ENCODE measurements at regions not wholly inside any gene's neighbourhood (a gene's known extent, or its start where the extent isn't known, plus 50 kb on each side); places are given as distances from the start of the nearest gene placed in this dataset.

DNA sequence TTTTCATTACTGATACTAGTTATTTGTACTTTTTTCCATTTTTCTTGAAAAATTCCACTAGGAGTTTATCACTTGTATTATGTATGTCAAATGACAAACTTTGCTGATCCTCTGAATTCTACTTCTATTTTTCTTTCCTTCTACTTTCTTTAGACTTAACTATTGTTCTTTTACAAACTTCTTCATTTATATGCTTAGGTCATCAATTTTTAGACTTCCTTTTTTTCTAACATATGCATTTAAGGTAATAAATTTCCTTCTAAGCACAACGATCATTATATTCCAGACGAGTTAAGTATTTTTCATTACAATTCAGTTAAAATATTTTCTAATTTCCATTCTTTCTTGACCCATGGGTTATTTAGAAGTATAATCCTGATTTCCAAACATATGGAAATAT lies 240.8 kb downstream of the NHLRC3 start:
- H3K36me3 ChIP-seq (ENCODE audit: control insufficient read depth in 2 of 3, insufficient read depth in 3 of 3, low read length in 3 of 3): no peaks in the 10 kb centered on the region
- no peaks in the 10 kb centered on the region for H3K27me3 ChIP-seq (ENCODE audit: control insufficient read depth, insufficient read depth, low read length)
- intact Hi-C loops (cut with DNase I): no loop called here
- H3K27ac ChIP-seq (ENCODE audit: low read depth in 2 of 2, low read length in 2 of 2): no peak overlapping the region
- H3K9me3 ChIP-seq (ENCODE audit: control insufficient read depth in 2 of 3, insufficient read depth in 1 of 3, low read length in 3 of 3): no peaks in the 10 kb centered on the region
- no peak overlapping the region for H3K9ac ChIP-seq (ENCODE audit: low read length in 3 of 3)
- H3K4me1 ChIP-seq (ENCODE audit: control insufficient read depth in 2 of 3, insufficient read depth in 2 of 3, low read depth in 1 of 3, low read length in 3 of 3): no peaks in the 10 kb centered on the region
- FAIRE-seq (peak; percentile 25), DNase-seq (no peak)
- TF ChIP-seq, protein P1, sequence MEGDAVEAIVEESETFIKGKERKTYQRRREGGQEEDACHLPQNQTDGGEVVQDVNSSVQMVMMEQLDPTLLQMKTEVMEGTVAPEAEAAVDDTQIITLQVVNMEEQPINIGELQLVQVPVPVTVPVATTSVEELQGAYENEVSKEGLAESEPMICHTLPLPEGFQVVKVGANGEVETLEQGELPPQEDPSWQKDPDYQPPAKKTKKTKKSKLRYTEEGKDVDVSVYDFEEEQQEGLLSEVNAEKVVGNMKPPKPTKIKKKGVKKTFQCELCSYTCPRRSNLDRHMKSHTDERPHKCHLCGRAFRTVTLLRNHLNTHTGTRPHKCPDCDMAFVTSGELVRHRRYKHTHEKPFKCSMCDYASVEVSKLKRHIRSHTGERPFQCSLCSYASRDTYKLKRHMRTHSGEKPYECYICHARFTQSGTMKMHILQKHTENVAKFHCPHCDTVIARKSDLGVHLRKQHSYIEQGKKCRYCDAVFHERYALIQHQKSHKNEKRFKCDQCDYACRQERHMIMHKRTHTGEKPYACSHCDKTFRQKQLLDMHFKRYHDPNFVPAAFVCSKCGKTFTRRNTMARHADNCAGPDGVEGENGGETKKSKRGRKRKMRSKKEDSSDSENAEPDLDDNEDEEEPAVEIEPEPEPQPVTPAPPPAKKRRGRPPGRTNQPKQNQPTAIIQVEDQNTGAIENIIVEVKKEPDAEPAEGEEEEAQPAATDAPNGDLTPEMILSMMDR (IDR thresholded peaks at IDR 0.05; ENCODE audit: borderline replicate concordance, extremely low read depth, insufficient read depth): no peak
- H3K4me3 ChIP-seq (ENCODE audit: low read length in 3 of 3): no peak overlapping the region

DNA sequence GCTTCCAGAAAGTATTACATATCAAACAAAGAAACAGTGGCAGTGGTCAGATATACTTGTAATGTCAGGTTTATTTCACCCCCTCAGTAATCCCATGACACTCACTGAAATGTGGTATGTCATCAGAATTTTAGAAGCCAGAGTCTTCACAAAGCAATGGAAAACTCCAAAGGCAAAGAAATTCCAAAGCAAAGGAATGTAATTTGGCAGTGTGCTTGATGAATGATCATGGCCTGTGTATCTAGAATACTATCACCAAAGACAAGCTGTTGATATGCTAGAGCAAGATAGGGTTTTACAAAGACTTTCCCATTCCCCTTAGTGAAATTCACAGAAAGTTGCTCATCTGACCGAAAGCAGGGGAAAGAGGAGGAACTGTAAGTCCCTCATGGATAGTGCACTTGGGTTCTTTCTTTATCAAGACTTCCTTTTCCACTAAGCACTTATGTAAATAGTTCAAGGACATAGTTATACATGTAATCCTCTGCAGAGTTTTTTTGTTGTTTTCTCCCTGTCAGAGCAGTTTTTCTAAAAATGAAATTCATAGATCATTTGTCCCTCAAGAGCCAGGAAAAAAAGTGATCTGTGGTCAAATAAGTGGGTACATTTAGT lies 243.4 kb downstream of the NHLRC3 start:
- DNase-seq (no peak), FAIRE-seq (no peak)
- no peak overlapping the region for H3K27ac ChIP-seq (ENCODE audit: low read depth in 2 of 2, low read length in 2 of 2)
- no peaks in the 10 kb centered on the region for H3K4me1 ChIP-seq (ENCODE audit: control insufficient read depth in 2 of 3, insufficient read depth in 2 of 3, low read depth in 1 of 3, low read length in 3 of 3)
- H3K9ac ChIP-seq (ENCODE audit: low read length in 3 of 3): no peak overlapping the region
- intact Hi-C loops (cut with DNase I): no loop called here
- TF ChIP-seq, protein P1 (IDR thresholded peaks at IDR 0.05; ENCODE audit: borderline replicate concordance, extremely low read depth, insufficient read depth): no peak
- H3K9me3 ChIP-seq (ENCODE audit: control insufficient read depth in 2 of 3, insufficient read depth in 1 of 3, low read length in 3 of 3): no peaks in the 10 kb centered on the region
- no peaks in the 10 kb centered on the region for H3K36me3 ChIP-seq (ENCODE audit: control insufficient read depth in 2 of 3, insufficient read depth in 3 of 3, low read length in 3 of 3)
- H3K4me3 ChIP-seq (ENCODE audit: low read length in 3 of 3): no peak overlapping the region
- H3K27me3 ChIP-seq (ENCODE audit: control insufficient read depth, insufficient read depth, low read length): no peaks in the 10 kb centered on the region

DNA sequence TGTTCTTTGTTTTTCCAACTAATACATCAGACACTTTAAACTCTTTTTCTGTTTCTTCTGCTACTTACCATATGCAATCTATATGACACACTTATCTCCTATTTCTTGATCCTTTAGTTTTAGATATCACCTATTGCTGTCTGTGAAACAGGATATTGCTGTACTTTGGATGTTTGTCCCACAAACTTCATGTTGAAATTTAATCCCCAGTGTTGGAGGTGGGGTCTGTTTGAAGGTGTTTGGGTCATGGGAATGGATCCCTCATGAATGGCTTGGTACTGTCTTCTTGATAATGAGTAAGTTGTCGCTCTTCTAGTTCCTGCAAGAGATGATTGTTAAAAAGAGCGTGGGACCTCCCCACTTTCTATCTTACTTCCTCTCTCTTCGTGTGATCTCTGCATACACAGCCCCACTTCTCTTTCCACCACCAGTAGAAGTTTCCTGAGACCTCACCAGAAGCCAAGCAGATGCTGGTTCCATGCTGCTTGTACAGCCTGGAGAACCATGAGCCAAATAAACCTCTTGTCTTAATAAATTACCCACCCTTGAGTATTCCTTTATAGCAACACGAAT lies 244.2 kb downstream of the NHLRC3 start:
- intact Hi-C loops (cut with DNase I): no loop called here
- Histone ChIP-seq H3K4me1 (ENCODE audit: control insufficient read depth in 2 of 3, insufficient read depth in 2 of 3, low read depth in 1 of 3, low read length in 3 of 3) (no peaks in the 10 kb centered on the region), H3K36me3 (ENCODE audit: control insufficient read depth in 2 of 3, insufficient read depth in 3 of 3, low read length in 3 of 3) (no peaks in the 10 kb centered on the region), H3K27me3 (ENCODE audit: control insufficient read depth, insufficient read depth, low read length) (no peaks in the 10 kb centered on the region), H3K9me3 (ENCODE audit: control insufficient read depth in 2 of 3, insufficient read depth in 1 of 3, low read length in 3 of 3) (no peaks in the 10 kb centered on the region), H3K9ac (ENCODE audit: low read length in 3 of 3) (no peak overlapping the region), H3K27ac (ENCODE audit: low read depth in 2 of 2, low read length in 2 of 2) (no peak overlapping the region), H3K4me3 (ENCODE audit: low read length in 3 of 3) (no peak overlapping the region)
- FAIRE-seq: no peak
- TF ChIP-seq, protein P1 (IDR thresholded peaks at IDR 0.05; ENCODE audit: borderline replicate concordance, extremely low read depth, insufficient read depth): no peak
- DNase-seq: no peak

All from kidney (tissue), 13 donors.